GM12864 (cell line): ENCODE measurements at regions not wholly inside any gene's neighbourhood (a gene's known extent, or its start where the extent isn't known, plus 50 kb on each side); places are given as distances from the start of the nearest gene placed in this dataset.

ENCODE experiments used
- DNase-seq: peaks from one replicate; pipeline ENCODE4 v3.0.0-alpha.2; 2011; ENCODE audit warnings: low read depth
- H3K4me3 ChIP-seq: 2 replicates; pipeline ENCODE4 v1.5.1; 2011; ENCODE audit warnings: mild to moderate bottlenecking, low read depth, low read length, control low read depth
- TF ChIP-seq, protein P1 (sequence below): IDR thresholded peaks from 2 replicates; pipeline ENCODE4 v1.5.1; 2011; ENCODE audit warnings: low read depth, mild to moderate bottlenecking, moderate library complexity, low read length, control low read depth, inconsistent platforms; ENCODE audit errors: missing control alignments

GRCh38 chr21:29396951-29397455 is 98.3 kb downstream of the BACH1 start:
- H3K4me3 ChIP-seq = no peak overlapping the region
- TF ChIP-seq, protein P1, sequence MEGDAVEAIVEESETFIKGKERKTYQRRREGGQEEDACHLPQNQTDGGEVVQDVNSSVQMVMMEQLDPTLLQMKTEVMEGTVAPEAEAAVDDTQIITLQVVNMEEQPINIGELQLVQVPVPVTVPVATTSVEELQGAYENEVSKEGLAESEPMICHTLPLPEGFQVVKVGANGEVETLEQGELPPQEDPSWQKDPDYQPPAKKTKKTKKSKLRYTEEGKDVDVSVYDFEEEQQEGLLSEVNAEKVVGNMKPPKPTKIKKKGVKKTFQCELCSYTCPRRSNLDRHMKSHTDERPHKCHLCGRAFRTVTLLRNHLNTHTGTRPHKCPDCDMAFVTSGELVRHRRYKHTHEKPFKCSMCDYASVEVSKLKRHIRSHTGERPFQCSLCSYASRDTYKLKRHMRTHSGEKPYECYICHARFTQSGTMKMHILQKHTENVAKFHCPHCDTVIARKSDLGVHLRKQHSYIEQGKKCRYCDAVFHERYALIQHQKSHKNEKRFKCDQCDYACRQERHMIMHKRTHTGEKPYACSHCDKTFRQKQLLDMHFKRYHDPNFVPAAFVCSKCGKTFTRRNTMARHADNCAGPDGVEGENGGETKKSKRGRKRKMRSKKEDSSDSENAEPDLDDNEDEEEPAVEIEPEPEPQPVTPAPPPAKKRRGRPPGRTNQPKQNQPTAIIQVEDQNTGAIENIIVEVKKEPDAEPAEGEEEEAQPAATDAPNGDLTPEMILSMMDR = no peak

DNA sequence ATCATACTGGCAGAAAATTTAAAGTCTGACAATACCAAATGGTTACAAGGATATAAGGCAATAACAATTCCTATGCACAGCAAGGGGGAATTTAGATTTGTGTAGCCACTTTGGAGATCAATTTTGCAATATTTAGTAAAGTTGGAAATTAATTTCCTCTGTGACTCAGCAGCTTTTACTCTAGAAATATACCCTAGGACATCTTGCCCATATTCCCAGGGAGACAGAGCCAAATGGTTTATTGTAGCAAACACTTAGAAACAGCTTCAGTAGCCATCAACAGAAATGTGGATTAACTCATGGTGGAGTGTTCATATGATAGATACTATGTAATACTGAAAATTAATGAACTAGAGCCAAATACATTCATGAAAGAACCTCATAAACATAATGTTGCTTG is 104.6 kb downstream of the BACH1 start:
- no peak for DNase-seq
- H3K4me3 ChIP-seq = no peak overlapping the region
- TF ChIP-seq, protein P1 = no peak

More at GRCh38 chr21:29396951-29397455, 98.3 kb downstream of the BACH1 start:
- no peak for DNase-seq

DNA sequence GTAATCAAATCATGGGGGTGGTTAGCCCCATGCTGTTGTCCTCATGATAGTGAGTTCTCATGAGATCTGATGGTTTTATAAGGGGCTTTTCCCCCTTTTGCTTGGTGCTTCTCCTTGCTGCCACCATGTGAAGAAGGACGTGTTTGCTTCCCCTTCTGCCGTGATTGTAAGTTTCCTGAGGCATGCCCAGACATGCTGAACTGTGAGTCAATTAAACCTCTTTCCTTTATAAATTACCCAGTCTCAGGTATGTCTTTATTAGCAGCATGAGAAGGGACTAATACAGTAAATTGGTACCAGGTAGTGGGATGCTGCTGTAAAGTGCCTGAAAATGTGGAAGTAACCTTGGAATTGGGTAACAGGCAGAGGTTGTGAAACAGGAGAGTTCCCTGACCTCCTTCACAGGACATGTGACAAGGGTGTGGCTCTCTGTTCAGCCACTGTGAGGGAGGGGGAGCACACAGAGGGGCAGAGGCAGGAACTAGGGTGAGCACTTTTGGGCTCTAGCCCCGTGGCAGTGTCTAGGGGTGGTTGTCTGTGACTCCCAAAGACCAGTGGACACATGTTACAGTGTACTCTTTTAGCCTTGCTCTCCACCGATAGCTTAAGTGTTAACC is 105.3 kb downstream of the BACH1 start:
- TF ChIP-seq, protein P1 = no peak
- no peak overlapping the region for H3K4me3 ChIP-seq
- DNase-seq = no peak

- TF ChIP-seq, protein P1 = no peak
- no peak overlapping the region for H3K4me3 ChIP-seq
- no peak for DNase-seq
Observed at GRCh38 chr21:29405503-29406122, 106.9 kb downstream of the BACH1 start.

DNA sequence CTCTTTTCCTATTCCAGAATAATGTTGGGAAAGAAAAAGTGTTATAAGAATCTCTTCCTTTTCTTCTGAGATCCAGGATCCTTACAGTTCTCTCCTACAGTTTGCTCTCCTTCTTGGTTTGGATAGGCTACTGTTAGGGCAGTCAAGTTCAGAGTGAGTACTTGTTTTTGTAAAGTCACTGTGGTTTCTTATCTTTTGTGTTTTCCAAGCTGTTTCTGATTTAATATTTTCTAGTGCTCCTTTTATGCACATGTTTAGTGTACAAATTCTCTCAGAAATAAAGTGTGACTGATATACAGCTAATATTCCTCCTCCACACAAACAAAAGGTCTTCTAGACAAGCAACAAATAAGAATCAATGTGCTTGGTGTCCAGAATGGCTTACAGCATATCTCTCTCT is 107.7 kb downstream of the BACH1 start:
- TF ChIP-seq, protein P1 = no peak
- H3K4me3 ChIP-seq = no peak overlapping the region
- DNase-seq = no peak

GRCh38 chr21:29407571-29407970 is 108.8 kb downstream of the BACH1 start:
- H3K4me3 ChIP-seq = no peak overlapping the region
- TF ChIP-seq, protein P1 = no peak
- DNase-seq = no peak
